HCT116 (cell line): ENCODE measurements at regions not wholly inside any gene's neighbourhood (a gene's known extent, or its start where the extent isn't known, plus 50 kb on each side); places are given as distances from the start of the nearest gene placed in this dataset.

Experiments used
- ATAC-seq: fragments of 200-7000 bp; cut with Tn5 transposase; 2 replicates; pipeline ENCODE4 v1.9.1; 2020; ENCODE audit warnings: mild to moderate bottlenecking, moderate library complexity
- BruUV-seq: library from RNA; stranded (reverse); fragments of 400-500 nt; replicated peaks from 2 replicates; lab custom pipeline; 2021; lab: Mats Ljungman, UMichigan
- CTCF ChIA-PET: fragments of 300-600 bp; sonication (Branson Sonifier 250); formaldehyde crosslinking; loops from one replicate; lab custom pipeline; 2021; ENCODE audit warnings: antibody characterized with exemption; lab: Charles Lee
- POLR2A ChIA-PET: fragments of 300-600, 350-600 bp; sonication (Branson Sonifier 250); formaldehyde crosslinking; loops from one replicate; lab custom pipeline; 2021; ENCODE audit warnings: antibody characterized with exemption; lab: Charles Lee
- RAD21 ChIA-PET, 2 experiments: fragments of 300-600 bp; sonication (Branson Sonifier 250); formaldehyde crosslinking; loops; one replicate each; lab custom pipeline; 2023; ENCODE audit warnings: low total read pairs in 2 of 2; ENCODE audit not compliant: uncharacterized antibody in 2 of 2, unreplicated experiment in 2 of 2, low non-redundant PET in 1 of 2; lab: Charles Lee
- DNase-seq: peaks from one replicate; pipeline ENCODE4 v3.0.0-alpha.2; 2010; ENCODE audit warnings: low read depth, low spot score
- H2AFZ ChIP-seq: fragments of 200-600 bp; shearing (Covaris generic), sonication (generic); 2 replicates; pipeline ENCODE4 v1.6.1; 2017; ENCODE audit warnings: low read depth, mixed run types, mixed read lengths, antibody characterized with exemption, low read length; ENCODE audit not compliant: poor library complexity, severe bottlenecking
- H3K27ac ChIP-seq: 2 replicates; pipeline ENCODE4 v1.5.1; 2012; ENCODE audit warnings: low read depth, low read length
- H3K27me3 ChIP-seq: fragments of 200-600 bp; sonication (generic); 2 replicates; pipeline ENCODE4 v1.6.1; 2016; ENCODE audit warnings: mixed run types, low read length, mixed read lengths; ENCODE audit not compliant: insufficient read depth
- H3K36me3 ChIP-seq, 2 experiments: fragments of 200-500 bp in 1 of 2; fragments of 200-600 bp in 1 of 2; sonication (Bioruptor generic) in 1 of 2; sonication (generic) in 1 of 2; 2 replicates each; pipeline versions ENCODE4 v1.5.1 to v1.6.1; 2014 to 2016; ENCODE audit warnings: low read length in 2 of 2, inconsistent platforms in 1 of 2, mixed read lengths in 1 of 2, mixed run types in 1 of 2; ENCODE audit not compliant: insufficient read depth in 2 of 2, control insufficient read depth in 1 of 2
- H3K4me1 ChIP-seq, 2 experiments: fragments of 200-600 bp in 1 of 2; sonication (generic) in 1 of 2; 2 replicates each; pipeline versions ENCODE4 v1.5.1 to v1.6.1; 2012 to 2017; ENCODE audit warnings: low read length in 2 of 2, inconsistent platforms in 1 of 2, mild to moderate bottlenecking in 1 of 2, mixed read lengths in 1 of 2, mixed run types in 1 of 2, moderate library complexity in 1 of 2; ENCODE audit not compliant: insufficient read depth in 2 of 2, control insufficient read depth in 1 of 2
- H3K4me2 ChIP-seq: fragments of 200-600 bp; sonication (generic); 2 replicates; pipeline ENCODE4 v1.6.1; 2017; ENCODE audit warnings: mixed run types, low read length, mixed read lengths
- H3K4me3 ChIP-seq, 2 experiments: fragments of 200-600 bp in 1 of 2; sonication (generic) in 1 of 2; replicated peaks in 1 of 2; 2 replicates each; pipeline ENCODE4 v1.5.1; 2011 to 2016; ENCODE audit warnings: low read length in 2 of 2, control low read depth in 1 of 2, low read depth in 1 of 2, mild to moderate bottlenecking in 1 of 2, mixed read lengths in 1 of 2, mixed run types in 1 of 2
- H3K79me2 ChIP-seq: fragments of 200-600 bp; sonication (generic); 2 replicates; pipeline ENCODE4 v1.6.1; 2017; ENCODE audit warnings: mild to moderate bottlenecking, mixed run types, low read length, moderate library complexity, mixed read lengths; ENCODE audit not compliant: insufficient read depth
- H3K9ac ChIP-seq: fragments of 200-600 bp; sonication (generic); 2 replicates; pipeline ENCODE4 v1.6.1; 2016; ENCODE audit warnings: low read length, mixed read lengths
- H3K9me2 ChIP-seq: fragments of 200-600 bp; sonication (generic), shearing (Covaris generic); 2 replicates; pipeline ENCODE4 v1.6.1; 2017; ENCODE audit warnings: mixed run types, mild to moderate bottlenecking, moderate library complexity; ENCODE audit not compliant: insufficient read depth
- H3K9me3 ChIP-seq, 2 experiments: fragments of 200-500 bp in 1 of 2; fragments of 200-600 bp in 1 of 2; sonication (Bioruptor generic) in 1 of 2; sonication (generic) in 1 of 2; 2 replicates each; pipeline ENCODE4 v1.6.1; 2014 to 2017; ENCODE audit warnings: low read length in 2 of 2, mixed read lengths in 2 of 2, inconsistent platforms in 1 of 2, low read depth in 1 of 2, mild to moderate bottlenecking in 1 of 2, mixed run types in 1 of 2, moderate library complexity in 1 of 2; ENCODE audit not compliant: control insufficient read depth in 1 of 2, insufficient read depth in 1 of 2
- H4K20me1 ChIP-seq: fragments of 200-600 bp; sonication (generic), shearing (Covaris generic); 2 replicates; pipeline ENCODE4 v1.6.1; 2017; ENCODE audit warnings: mixed run types, mild to moderate bottlenecking, moderate library complexity; ENCODE audit not compliant: insufficient read depth
- CBX3 ChIP-seq: IDR thresholded peaks from 2 replicates; pipeline ENCODE4 v1.6.1; 2012; ENCODE audit warnings: low read depth
- CEBPB ChIP-seq: IDR thresholded peaks from 2 replicates; pipeline ENCODE4 v1.6.1; 2012; ENCODE audit warnings: low read depth
- ELF1 ChIP-seq: IDR thresholded peaks from 2 replicates; pipeline ENCODE4 v1.6.1; 2012; ENCODE audit warnings: low read depth, borderline replicate concordance
- EZH2 ChIP-seq: fragments of 200-600 bp; sonication (generic); IDR thresholded peaks from 2 replicates; pipeline ENCODE4 v1.6.1; 2017; ENCODE audit warnings: antibody characterized with exemption, mixed run types
- EZH2phosphoT487 ChIP-seq: fragments of 200-600 bp; IDR thresholded peaks from 2 replicates; pipeline ENCODE4 v1.6.1; 2018; ENCODE audit warnings: antibody characterized with exemption, borderline replicate concordance
- JUND ChIP-seq: IDR thresholded peaks from 2 replicates; pipeline ENCODE4 v1.6.1; 2012
- POLR2A ChIP-seq: IDR thresholded peaks from 2 replicates; pipeline ENCODE4 v1.7.0; 2011; ENCODE audit warnings: borderline replicate concordance; ENCODE audit not compliant: insufficient read depth, insufficient read length; ENCODE audit errors: extremely low read depth
- POLR2AphosphoS5 ChIP-seq: IDR thresholded peaks from 2 replicates; pipeline ENCODE4 v1.6.1; 2011; ENCODE audit warnings: mild to moderate bottlenecking, low read depth, low read length, moderate library complexity
- RAD21 ChIP-seq: IDR thresholded peaks from 2 replicates; pipeline ENCODE4 v1.6.1; 2012; ENCODE audit warnings: low read depth, mild to moderate bottlenecking
- SIN3A ChIP-seq: IDR thresholded peaks from 2 replicates; pipeline ENCODE4 v1.6.1; 2012; ENCODE audit warnings: low read depth
- SP1 ChIP-seq: IDR thresholded peaks from 2 replicates; pipeline ENCODE4 v1.6.1; 2012; ENCODE audit warnings: low read depth
- SRF ChIP-seq: IDR thresholded peaks from 2 replicates; pipeline ENCODE4 v1.6.1; 2012; ENCODE audit warnings: low read depth
- YY1 ChIP-seq: IDR thresholded peaks from 2 replicates; pipeline ENCODE4 v1.6.1; 2011; ENCODE audit warnings: low read length, low read depth, moderate library complexity, mild to moderate bottlenecking; ENCODE audit not compliant: insufficient replicate concordance; ENCODE audit errors: extremely low read depth
- ZNF274 ChIP-seq: fragments of 200-500 bp; sonication (Bioruptor generic); IDR thresholded peaks from 2 replicates; pipeline ENCODE4 v1.6.1; 2014; ENCODE audit warnings: mild to moderate bottlenecking, low read depth, low read length, inconsistent platforms
- intact Hi-C: fragments of 100-400 bp; cut with micrococcal nuclease; formaldehyde crosslinking; loops from 2 replicates; pipeline ENCODE4 v1.10.0; 2022
- TF ChIP-seq, protein P1 (sequence below): IDR thresholded peaks from 2 replicates; pipeline ENCODE4 v1.6.1; 2011; ENCODE audit warnings: mild to moderate bottlenecking, low read length, moderate library complexity; ENCODE audit not compliant: insufficient replicate concordance; ENCODE audit errors: extremely low read depth
- TF ChIP-seq, protein P2 (sequence below), 3 experiments: fragments of 200-600 bp in 1 of 3; sonication (generic) in 1 of 3; IDR thresholded peaks in 2 of 3; conservative IDR thresholded peaks in 1 of 3; 2 replicates each; pipeline ENCODE4 v1.5.1; 2012 to 2017; ENCODE audit warnings: low read depth in 2 of 3, low read length in 2 of 3, antibody characterized with exemption in 1 of 3, borderline replicate concordance in 1 of 3, control low read depth in 1 of 3, mild to moderate bottlenecking in 1 of 3, mixed read lengths in 1 of 3, mixed run types in 1 of 3, moderate library complexity in 1 of 3; ENCODE audit not compliant: insufficient read depth in 1 of 3
- TF ChIP-seq, protein P3 (sequence below): IDR thresholded peaks from 2 replicates; pipeline ENCODE4 v1.6.1; 2012
- TF ChIP-seq, protein P4 (sequence below): IDR thresholded peaks from 2 replicates; pipeline ENCODE4 v1.6.1; 2012; ENCODE audit warnings: low read depth

DNA sequence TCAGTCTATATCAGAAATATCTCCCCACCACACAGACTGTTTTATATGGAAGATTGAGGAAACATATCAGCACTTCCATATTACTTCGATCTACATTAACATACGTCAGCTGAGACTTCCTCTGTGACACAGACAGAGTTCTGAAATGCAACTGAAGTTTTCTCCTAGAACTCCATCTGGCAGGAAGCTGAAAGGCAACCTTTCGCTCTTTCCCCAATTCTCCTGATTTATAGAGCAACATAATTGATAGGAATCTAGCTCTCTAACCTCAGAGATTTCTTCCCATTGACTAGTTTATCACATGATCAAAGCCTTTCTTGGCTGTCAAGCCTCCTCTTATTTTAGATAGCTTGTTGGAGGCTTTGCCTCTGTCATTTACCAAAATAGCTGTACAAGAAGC is 806.7 kb upstream of the CHAC2 start (continued):
- no peak for TF ChIP-seq CEBPB
- TF ChIP-seq, all 23 proteins: peak for 0

DNA sequence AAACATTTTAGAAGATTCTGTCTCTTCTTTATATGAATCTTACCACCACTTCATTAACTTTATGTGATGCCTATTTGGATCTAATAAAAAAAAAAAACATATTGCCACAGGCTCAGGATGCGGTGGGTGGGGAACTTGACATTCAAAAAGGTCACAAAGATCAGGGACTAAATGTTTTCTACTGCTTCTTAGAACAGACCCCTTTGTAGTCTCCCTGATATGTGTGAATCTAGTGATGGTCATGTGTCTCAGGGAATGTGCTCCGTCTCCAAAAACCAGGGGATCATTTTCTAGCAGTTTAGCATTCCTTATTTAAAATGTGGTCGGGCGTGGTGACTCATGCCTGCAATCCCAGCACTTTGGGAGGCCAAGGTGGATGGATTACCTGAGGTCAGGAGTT is 807.8 kb upstream of the CHAC2 start:
- Histone ChIP-seq H3K4me1 (no peaks in the 10 kb centered on the region), H2AFZ (no peak overlapping the region), H3K4me3 (no peak overlapping the region), H3K79me2 (no peaks in the 10 kb centered on the region), H3K27ac (no peak overlapping the region), H3K9ac (no peak overlapping the region), H3K4me2 (no peak overlapping the region), H4K20me1 (no peaks in the 10 kb centered on the region), H3K9me3 (no peaks in the 10 kb centered on the region), H3K9me2 (no peaks in the 10 kb centered on the region), H3K36me3 (no peaks in the 10 kb centered on the region), H3K27me3 (no peaks in the 10 kb centered on the region)
- BruUV-seq, result no TSS peak
- TF ChIP-seq JUND (no peak), CEBPB (no peak), ZNF274 (no peak), CBX3 (no peak), EZH2 (no peak), YY1 (no peak), EZH2phosphoT487 (no peak), POLR2A (no peak), SIN3A (no peak), SP1 (no peak), RAD21 (no peak), SRF (no peak), ELF1 (no peak), POLR2AphosphoS5 (no peak)
- TF ChIP-seq, protein P1, sequence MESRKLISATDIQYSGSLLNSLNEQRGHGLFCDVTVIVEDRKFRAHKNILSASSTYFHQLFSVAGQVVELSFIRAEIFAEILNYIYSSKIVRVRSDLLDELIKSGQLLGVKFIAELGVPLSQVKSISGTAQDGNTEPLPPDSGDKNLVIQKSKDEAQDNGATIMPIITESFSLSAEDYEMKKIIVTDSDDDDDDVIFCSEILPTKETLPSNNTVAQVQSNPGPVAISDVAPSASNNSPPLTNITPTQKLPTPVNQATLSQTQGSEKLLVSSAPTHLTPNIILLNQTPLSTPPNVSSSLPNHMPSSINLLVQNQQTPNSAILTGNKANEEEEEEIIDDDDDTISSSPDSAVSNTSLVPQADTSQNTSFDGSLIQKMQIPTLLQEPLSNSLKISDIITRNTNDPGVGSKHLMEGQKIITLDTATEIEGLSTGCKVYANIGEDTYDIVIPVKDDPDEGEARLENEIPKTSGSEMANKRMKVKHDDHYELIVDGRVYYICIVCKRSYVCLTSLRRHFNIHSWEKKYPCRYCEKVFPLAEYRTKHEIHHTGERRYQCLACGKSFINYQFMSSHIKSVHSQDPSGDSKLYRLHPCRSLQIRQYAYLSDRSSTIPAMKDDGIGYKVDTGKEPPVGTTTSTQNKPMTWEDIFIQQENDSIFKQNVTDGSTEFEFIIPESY, result no peak
- TF ChIP-seq, protein P2, sequence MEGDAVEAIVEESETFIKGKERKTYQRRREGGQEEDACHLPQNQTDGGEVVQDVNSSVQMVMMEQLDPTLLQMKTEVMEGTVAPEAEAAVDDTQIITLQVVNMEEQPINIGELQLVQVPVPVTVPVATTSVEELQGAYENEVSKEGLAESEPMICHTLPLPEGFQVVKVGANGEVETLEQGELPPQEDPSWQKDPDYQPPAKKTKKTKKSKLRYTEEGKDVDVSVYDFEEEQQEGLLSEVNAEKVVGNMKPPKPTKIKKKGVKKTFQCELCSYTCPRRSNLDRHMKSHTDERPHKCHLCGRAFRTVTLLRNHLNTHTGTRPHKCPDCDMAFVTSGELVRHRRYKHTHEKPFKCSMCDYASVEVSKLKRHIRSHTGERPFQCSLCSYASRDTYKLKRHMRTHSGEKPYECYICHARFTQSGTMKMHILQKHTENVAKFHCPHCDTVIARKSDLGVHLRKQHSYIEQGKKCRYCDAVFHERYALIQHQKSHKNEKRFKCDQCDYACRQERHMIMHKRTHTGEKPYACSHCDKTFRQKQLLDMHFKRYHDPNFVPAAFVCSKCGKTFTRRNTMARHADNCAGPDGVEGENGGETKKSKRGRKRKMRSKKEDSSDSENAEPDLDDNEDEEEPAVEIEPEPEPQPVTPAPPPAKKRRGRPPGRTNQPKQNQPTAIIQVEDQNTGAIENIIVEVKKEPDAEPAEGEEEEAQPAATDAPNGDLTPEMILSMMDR (IDR thresholded peaks at IDR 0.05 in 2 of 3, conservative IDR thresholded peaks at IDR 0.05 in 1 of 3; ENCODE audit: borderline replicate concordance in 1 of 3, insufficient read depth in 1 of 3, low read depth in 2 of 3, low read length in 2 of 3), result no peak
- TF ChIP-seq, protein P3, sequence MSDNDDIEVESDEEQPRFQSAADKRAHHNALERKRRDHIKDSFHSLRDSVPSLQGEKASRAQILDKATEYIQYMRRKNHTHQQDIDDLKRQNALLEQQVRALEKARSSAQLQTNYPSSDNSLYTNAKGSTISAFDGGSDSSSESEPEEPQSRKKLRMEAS, result no peak
- TF ChIP-seq, protein P4, sequence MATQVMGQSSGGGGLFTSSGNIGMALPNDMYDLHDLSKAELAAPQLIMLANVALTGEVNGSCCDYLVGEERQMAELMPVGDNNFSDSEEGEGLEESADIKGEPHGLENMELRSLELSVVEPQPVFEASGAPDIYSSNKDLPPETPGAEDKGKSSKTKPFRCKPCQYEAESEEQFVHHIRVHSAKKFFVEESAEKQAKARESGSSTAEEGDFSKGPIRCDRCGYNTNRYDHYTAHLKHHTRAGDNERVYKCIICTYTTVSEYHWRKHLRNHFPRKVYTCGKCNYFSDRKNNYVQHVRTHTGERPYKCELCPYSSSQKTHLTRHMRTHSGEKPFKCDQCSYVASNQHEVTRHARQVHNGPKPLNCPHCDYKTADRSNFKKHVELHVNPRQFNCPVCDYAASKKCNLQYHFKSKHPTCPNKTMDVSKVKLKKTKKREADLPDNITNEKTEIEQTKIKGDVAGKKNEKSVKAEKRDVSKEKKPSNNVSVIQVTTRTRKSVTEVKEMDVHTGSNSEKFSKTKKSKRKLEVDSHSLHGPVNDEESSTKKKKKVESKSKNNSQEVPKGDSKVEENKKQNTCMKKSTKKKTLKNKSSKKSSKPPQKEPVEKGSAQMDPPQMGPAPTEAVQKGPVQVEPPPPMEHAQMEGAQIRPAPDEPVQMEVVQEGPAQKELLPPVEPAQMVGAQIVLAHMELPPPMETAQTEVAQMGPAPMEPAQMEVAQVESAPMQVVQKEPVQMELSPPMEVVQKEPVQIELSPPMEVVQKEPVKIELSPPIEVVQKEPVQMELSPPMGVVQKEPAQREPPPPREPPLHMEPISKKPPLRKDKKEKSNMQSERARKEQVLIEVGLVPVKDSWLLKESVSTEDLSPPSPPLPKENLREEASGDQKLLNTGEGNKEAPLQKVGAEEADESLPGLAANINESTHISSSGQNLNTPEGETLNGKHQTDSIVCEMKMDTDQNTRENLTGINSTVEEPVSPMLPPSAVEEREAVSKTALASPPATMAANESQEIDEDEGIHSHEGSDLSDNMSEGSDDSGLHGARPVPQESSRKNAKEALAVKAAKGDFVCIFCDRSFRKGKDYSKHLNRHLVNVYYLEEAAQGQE, result no peak
- DNase-seq (no peak), ATAC-seq (no peak)
- POLR2A ChIA-PET, result no interaction called here
- CTCF ChIA-PET, result no interaction called here
- RAD21 ChIA-PET, result no interaction called here
- intact Hi-C loops, result loop anchor here (5.0 kb wide), 2 partner anchors 148 to 542 kb away; no protein-coding TSS in a partner anchor
